ENCODE measurements at regions not wholly inside any gene's neighbourhood (a gene's known extent, or its start where the extent isn't known, plus 50 kb on each side); places are given as distances from the start of the nearest gene placed in this dataset.

- no peak for DNase-seq (ENCODE audit: low read depth in 2 of 2)
Measured at GRCh38 chr17:79244665-79245064, 170.0 kb downstream of the ENGASE start.

GRCh38 chr17:79243996-79244395, 169.4 kb downstream of the ENGASE start:
- DNase-seq (ENCODE audit: low read depth in 2 of 2) = no peak

DNA sequence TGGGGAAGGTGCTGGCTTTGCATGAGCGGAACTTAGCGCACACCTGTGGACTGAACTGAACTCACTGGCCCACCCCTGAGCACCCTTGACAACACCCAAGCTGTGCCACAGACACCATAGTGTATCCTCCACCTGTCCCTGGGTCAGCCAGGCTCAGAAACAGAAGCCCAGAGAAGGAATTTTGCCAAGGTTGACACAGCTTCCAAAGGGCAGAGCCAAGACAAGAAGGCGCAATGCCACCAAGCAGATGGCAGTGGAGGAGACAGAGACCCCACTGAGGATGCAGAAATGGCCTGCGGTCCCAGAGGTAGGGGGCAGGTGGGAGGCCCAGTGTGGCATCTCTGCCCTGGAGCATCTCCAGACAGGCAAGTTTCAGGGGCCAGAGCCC, 169.0 kb downstream of the ENGASE start:
- DNase-seq (ENCODE audit: low read depth in 2 of 2) = no peak

DNA sequence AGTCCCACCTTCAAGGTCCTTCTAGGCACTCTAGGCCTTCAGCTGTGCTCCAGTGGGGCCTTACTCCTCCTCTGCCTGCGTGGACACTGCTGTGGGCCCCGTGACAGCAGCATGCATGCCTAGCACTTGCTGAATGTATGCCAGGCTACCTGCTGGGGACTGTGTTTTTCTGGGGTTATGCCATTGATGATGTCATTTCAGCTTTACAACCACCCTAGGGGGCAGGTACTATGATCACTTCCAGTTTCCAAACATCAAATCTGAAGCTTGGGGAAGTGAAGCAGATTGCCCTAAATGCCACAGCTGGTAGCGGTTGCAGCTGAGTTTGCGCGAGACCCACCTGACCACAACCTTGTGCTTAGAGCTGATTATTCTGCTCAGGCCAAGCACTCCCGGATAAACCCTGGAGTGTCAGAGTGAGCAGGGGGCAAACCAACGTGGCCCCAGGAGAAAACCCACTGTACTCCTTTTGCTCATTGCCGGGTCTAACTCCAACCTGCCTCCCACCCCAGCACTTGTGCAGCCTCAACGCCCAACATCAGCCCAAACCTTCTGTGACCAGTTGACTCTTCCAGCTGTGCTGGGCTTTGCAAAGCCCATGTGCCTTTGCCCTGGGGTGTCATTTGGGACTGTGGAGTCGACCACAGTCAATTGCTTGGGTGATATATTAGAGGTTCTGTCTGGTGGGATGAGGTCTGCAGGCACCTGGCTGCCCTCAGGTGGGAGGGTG, 168.4 kb downstream of the ENGASE start:
- DNase-seq (ENCODE audit: low read depth in 2 of 2) = no peak

DNA sequence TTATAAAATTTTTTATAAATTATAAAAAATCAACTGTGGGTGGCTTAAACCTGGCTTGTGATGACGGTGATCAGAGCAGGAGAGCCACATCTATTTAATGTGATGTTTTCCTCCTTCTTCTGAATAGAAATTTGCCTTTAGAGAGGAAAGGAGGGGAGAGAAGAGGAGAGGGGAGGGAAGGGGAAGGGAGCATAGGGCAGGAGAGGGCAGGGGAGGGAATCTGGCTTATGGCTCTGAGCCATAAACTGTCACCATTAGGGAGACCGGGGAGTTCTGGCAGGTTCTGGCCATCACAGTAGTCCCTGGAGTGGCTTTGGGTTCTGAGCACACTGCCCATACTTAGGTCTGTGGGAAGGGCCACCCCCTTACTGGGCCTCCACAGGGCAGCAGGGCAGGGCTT, 167.8 kb downstream of the ENGASE start:
- DNase-seq (ENCODE audit: low read depth in 2 of 2) = no peak

GRCh38 chr17:79241616-79242015, 167.0 kb downstream of the ENGASE start:
- no peak for DNase-seq (ENCODE audit: low read depth in 2 of 2)

DNA sequence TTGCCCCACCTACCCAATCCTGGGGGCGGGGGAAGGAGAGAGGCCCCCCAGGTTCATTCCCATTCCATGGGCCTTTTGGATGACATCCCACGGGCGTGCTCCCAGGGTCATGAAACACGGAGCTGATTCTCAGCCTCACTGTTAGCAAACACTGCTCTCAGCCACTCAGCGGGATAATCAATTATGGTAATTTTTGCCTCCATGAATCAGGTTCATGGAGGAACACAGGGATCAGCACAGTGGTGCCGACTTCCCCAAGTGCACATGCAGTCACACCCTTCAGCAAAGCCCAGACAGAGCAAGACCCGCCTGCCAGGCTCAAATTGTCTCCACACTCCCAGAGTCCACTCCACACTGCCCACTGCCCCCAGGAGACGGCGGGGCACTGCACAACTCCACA, 164.6 kb downstream of the ENGASE start:
- no peak for DNase-seq (ENCODE audit: low read depth in 2 of 2)

DNA sequence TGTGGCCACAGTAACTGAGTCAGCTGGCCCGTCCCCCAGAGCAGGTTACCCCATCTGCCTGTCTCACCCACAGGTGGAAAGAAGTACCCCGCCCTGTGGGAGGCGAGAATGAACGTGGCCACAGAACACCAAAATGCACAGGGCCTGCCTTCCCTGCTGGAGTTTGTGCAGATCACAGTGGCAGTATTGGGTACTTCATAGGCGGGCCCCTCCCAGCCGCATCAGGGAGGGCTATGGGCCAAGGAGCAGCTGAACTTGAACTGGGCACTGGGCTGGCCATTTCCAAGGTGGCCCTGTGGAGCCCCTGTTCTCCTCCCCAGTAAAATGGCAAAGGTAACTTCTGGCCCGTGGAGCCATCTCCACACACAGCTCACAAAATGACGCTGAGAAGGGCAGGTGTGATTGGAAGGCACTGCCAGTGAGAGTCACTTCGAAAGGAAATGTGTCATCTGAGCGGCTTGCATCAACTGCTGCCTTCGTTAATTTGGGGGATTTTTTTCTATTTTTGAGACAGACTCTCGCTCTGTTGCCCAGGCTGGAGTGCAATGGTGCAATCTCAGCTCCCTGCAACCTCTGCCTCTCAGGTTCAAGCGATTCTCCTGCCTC, 162.9 kb downstream of the ENGASE start:
- no peak for DNase-seq (ENCODE audit: low read depth in 2 of 2)

DNA sequence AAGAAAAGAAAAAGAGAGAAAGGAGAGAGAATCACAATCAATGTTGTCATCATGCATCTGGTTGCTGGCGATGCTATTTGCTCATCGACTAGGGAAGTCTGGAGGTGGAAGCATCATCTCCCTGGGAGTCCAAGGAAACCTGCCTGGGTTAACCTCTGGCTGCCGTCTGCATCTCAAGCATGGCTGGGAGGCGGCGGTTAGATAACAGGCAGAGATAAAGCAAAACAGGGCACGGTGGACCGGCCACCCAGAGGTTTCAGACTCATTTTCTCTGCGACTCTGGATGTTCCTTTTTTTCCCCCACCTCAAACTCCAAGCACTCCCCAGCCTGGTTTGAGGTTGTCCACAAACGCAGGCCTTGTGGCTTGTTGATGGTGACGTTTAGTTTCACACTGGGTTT, 161.2 kb downstream of the ENGASE start:
- DNase-seq (ENCODE audit: low read depth in 2 of 2) = no peak

GRCh38 chr17:79233916-79234551, 159.4 kb downstream of the ENGASE start:
- no peak for DNase-seq (ENCODE audit: low read depth in 2 of 2)

- DNase-seq (ENCODE audit: low read depth in 2 of 2) = no peak
Measured at GRCh38 chr17:79232957-79233356, 158.3 kb downstream of the ENGASE start.

- DNase-seq (ENCODE audit: low read depth in 2 of 2) = no peak
Measured at GRCh38 chr17:79231766-79232287, 157.2 kb downstream of the ENGASE start.

DNA sequence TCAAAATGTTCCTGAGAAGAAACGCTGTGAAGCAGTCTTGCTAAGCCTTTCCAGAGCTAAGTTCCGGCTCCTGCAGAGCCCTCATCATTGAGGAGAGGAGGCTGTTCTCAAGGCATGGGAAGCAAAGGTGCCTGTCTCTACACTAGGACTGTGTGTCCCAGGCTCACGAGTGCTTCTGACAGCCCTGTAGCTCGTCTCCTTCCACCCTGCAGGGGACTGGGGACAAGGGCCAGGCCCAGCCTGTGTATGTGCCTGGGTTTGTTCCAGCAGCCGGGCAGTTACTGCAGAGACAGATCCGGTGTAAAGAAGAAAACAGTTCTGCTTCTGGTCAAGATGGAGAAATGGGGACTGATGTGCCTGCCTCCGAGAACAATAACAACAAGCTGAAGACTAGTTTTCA, 156.0 kb downstream of the ENGASE start:
- no peak for DNase-seq (ENCODE audit: low read depth in 2 of 2)

DNA sequence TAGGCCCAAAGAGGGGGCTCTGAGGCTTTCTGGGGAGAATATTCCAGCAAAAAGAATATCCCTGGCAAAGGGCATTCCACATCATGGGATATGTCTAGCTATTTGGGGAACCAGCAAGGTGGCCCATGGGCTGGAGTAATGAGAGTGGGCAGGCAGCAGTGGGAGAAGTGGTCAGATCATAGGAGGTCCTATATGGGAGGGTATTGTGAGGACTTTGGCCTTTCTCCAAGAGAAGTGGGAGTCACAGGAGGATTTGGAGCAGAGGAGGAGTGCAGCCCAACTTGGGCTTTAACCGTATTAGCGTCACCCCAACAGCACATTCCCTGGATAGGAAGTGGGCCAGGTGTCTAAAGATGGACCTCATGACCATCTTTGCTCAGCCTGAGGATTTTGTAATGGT, 151.4 kb downstream of the ENGASE start:
- no peak for DNase-seq (ENCODE audit: low read depth in 2 of 2)

DNA sequence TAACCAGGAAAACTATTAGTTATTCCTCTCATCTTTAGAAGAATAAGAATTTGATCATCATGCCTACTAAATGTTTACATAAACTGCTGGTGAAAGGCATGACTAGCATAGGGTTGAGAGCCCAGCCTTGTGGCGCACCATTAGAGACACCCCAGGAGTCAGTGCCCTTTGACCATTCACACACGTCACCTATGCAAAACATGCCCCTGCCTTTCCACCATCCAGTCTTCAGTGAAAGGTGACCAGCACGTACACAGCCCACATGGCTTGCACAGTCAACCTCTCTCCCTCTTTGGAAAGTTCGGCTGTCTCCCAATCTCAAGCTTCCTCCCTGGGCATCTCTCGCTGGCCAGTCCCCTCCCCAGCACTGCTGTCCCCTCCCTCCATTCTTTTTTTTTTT, 150.3 kb downstream of the ENGASE start:
- no peak for DNase-seq (ENCODE audit: low read depth in 2 of 2)

DNA sequence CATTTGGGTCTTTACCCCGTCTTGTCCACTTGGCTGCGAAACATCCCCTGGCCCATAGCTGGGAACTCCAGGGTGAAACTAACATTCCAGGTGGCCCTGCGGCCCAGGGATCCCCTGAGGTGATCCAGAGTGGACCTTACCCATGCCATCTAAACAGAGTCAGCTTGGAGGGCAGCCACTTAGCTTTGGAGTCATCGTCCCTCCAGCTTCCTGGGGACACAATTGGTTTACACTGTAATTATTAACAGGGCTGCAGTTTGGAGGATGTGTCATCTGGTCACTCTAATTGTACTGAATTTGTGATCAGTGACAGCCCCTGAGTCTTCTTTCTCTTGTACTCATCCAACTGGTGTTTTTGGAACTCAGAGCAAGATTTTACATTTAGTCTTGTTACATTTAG, 149.9 kb downstream of the ENGASE start:
- DNase-seq (ENCODE audit: low read depth in 2 of 2) = no peak

DNA sequence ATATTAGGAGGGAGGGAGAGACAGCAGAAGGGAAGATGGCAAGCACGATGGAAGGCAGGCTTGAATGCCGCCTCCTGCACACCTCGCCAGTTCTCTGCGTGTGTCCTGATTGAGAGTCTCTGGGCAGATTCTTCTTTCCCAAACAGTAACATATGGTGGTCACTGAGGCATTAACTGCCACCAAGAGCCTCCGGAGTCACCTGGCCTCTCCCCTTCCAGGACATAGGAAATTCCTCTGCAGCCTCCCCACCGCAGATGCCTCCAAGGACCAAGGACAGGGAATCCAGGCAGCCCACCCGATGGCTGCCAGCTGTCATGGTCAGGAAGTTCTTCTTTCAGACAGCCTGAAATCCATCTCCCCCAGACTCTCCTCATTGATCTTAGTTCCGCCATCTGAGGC, 149.3 kb downstream of the ENGASE start:
- DNase-seq (ENCODE audit: low read depth in 2 of 2) = no peak

DNA sequence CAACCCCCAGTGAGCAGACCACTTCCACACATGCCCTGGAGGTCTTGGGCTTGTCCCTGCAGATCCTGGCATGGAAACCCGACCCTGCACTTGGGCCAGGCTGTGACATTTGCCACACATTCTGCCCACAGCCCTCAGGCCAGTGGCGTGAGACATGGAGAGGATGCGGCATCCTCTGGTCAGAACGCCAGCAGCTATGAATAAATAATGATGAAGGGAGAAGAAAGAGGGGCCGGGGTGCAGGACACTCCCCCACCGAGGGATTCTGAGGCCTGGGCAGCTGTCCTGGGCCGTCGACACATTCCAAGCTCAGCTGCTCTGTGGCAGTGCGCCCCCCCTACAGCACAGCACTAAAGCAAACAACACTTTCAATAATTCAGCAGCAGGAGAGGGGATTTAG, 148.8 kb downstream of the ENGASE start:
- no peak for DNase-seq (ENCODE audit: low read depth in 2 of 2)

GRCh38 chr17:79221597-79221996, 147.0 kb downstream of the ENGASE start:
- DNase-seq (ENCODE audit: low read depth in 2 of 2) = no peak

DNA sequence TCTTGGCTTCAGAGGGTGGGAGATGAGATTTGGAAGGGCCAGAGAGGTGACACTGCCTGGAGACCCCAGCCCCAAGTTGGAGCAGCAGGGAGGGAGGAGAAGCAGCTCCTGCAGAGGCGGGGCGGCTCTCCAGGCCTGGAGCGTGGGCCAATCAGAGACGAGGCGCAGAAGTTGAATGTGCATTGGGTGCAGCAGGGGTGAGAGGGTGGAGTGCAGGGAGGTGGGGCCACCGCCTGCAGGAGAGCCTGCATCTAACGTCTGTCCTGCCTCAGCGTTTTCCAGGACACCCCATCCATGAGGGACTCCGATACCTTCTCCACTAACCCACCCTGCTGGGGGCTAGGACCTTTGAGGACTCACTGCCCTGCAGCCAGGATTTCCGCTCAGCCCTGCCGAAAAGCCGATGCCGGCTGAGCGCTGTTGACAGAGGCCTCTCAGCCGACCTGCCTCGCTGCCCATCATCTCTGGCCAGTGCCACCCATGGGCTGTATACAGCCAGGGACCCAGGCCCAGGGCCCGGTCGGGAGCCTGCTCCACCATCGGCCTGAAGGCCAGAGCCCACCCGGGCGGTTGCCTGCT, 146.2 kb downstream of the ENGASE start:
- no peak for DNase-seq (ENCODE audit: low read depth in 2 of 2)

GRCh38 chr17:79220201-79220712, 145.6 kb downstream of the ENGASE start:
- no peak for DNase-seq (ENCODE audit: low read depth in 2 of 2)

- DNase-seq (ENCODE audit: low read depth in 2 of 2) = no peak
Measured at GRCh38 chr17:79219208-79219935, 144.7 kb downstream of the ENGASE start.

All from stimulated activated CD4-positive, alpha-beta T cell treated with anti-CD3 and anti-CD28 coated beads, Interleukin-1b, Interleukin-23, amount 100 ng/mL, for 4 hours (primary cell).